KMS-11 (cell line): ENCODE measurements at regions not wholly inside any gene's neighbourhood (a gene's known extent, or its start where the extent isn't known, plus 50 kb on each side); places are given as distances from the start of the nearest gene placed in this dataset.

Experiments used
- H2AFZ ChIP-seq: fragments of 200-600 bp; sonication (generic); 2 replicates; pipeline ENCODE4 v1.6.1; 2016; ENCODE audit warnings: antibody characterized with exemption, mixed run types, low read depth
- H3K27ac ChIP-seq: fragments of 200-600 bp; sonication (generic); 2 replicates; pipeline ENCODE4 v1.6.1; 2016; ENCODE audit warnings: mild to moderate bottlenecking, mixed run types
- H3K27me3 ChIP-seq: fragments of 200-600 bp; sonication (generic); 2 replicates; pipeline ENCODE4 v1.6.1; 2017; ENCODE audit warnings: mild to moderate bottlenecking, low read depth, mixed run types, moderate library complexity; ENCODE audit not compliant: insufficient read depth
- H3K36me3 ChIP-seq: fragments of 200-600 bp; sonication (generic); 2 replicates; pipeline ENCODE4 v1.6.1; 2017; ENCODE audit warnings: mild to moderate bottlenecking, mixed run types; ENCODE audit not compliant: insufficient read depth
- H3K4me1 ChIP-seq: fragments of 200-600 bp; sonication (generic); 2 replicates; pipeline ENCODE4 v1.6.1; 2016; ENCODE audit warnings: mild to moderate bottlenecking, low read depth, mixed run types; ENCODE audit not compliant: poor library complexity, severe bottlenecking
- H3K4me2 ChIP-seq: fragments of 200-600 bp; sonication (generic); 2 replicates; pipeline ENCODE4 v1.7.0; 2016; ENCODE audit warnings: mild to moderate bottlenecking, mixed run types
- H3K4me3 ChIP-seq: fragments of 200-600 bp; sonication (generic); IDR thresholded peaks from 2 replicates; pipeline ENCODE4 v1.6.1; 2017; ENCODE audit warnings: low read depth, low read length, mixed read lengths; ENCODE audit not compliant: insufficient read depth
- H3K79me2 ChIP-seq: fragments of 200-600 bp; sonication (generic); 2 replicates; pipeline ENCODE4 v1.6.1; 2016; ENCODE audit warnings: low read depth, mixed run types; ENCODE audit not compliant: insufficient read depth
- H3K9ac ChIP-seq: fragments of 200-600 bp; sonication (generic); 2 replicates; pipeline ENCODE4 v1.6.1; 2016; ENCODE audit warnings: mild to moderate bottlenecking, mixed run types
- H4K20me1 ChIP-seq: fragments of 200-600 bp; sonication (generic); 2 replicates; pipeline ENCODE4 v1.6.1; 2016; ENCODE audit warnings: mild to moderate bottlenecking, mixed run types; ENCODE audit not compliant: insufficient read depth
- CTCF ChIP-seq: fragments of 200-600 bp; sonication (generic); conservative IDR thresholded peaks from 2 replicates; pipeline ENCODE4 v1.6.1; 2017; ENCODE audit warnings: low read depth, mild to moderate bottlenecking, antibody characterized with exemption, low read length, moderate library complexity, mixed read lengths

- no peak overlapping the region for H3K4me2 ChIP-seq
- no peak for TF ChIP-seq CTCF
- H3K79me2 ChIP-seq: no peaks in the 10 kb centered on the region
- no peak overlapping the region for H2AFZ ChIP-seq
- H3K36me3 ChIP-seq: no peaks in the 10 kb centered on the region
- H3K4me3 ChIP-seq: no peak overlapping the region
- no peaks in the 10 kb centered on the region for H3K27me3 ChIP-seq
- H3K9ac ChIP-seq: no peak overlapping the region
- H3K27ac ChIP-seq: no peak overlapping the region
- H4K20me1 ChIP-seq: no peaks in the 10 kb centered on the region
- no peaks in the 10 kb centered on the region for H3K4me1 ChIP-seq
Observed at GRCh38 chr10:105725007-105725406, 1083.9 kb downstream of the SORCS3 start.

GRCh38 chr10:105718207-105718995 is 1077.3 kb downstream of the SORCS3 start:
- no peaks in the 10 kb centered on the region for H4K20me1 ChIP-seq
- H3K4me3 ChIP-seq: no peak overlapping the region
- H3K4me1 ChIP-seq: no peaks in the 10 kb centered on the region
- H3K4me2 ChIP-seq: no peak overlapping the region
- no peak overlapping the region for H3K9ac ChIP-seq
- H3K27me3 ChIP-seq: no peaks in the 10 kb centered on the region
- no peak overlapping the region for H2AFZ ChIP-seq
- H3K36me3 ChIP-seq: no peaks in the 10 kb centered on the region
- H3K79me2 ChIP-seq: no peaks in the 10 kb centered on the region
- no peak overlapping the region for H3K27ac ChIP-seq
- no peak for TF ChIP-seq CTCF

- Histone ChIP-seq H3K79me2 (no peaks in the 10 kb centered on the region), H2AFZ (no peak overlapping the region), H3K36me3 (no peaks in the 10 kb centered on the region), H3K9ac (no peak overlapping the region), H3K4me2 (no peak overlapping the region), H3K27ac (no peak overlapping the region), H3K4me1 (no peaks in the 10 kb centered on the region), H3K27me3 (no peaks in the 10 kb centered on the region), H3K4me3 (no peak overlapping the region), H4K20me1 (no peaks in the 10 kb centered on the region)
- no peak for TF ChIP-seq CTCF
Observed at GRCh38 chr10:105714728-105715127, 1073.6 kb downstream of the SORCS3 start.

GRCh38 chr10:105707603-105708002 is 1066.5 kb downstream of the SORCS3 start:
- Histone ChIP-seq H3K9ac (no peak overlapping the region), H3K4me2 (no peak overlapping the region), H4K20me1 (no peaks in the 10 kb centered on the region), H3K4me1 (no peaks in the 10 kb centered on the region), H3K36me3 (no peaks in the 10 kb centered on the region), H2AFZ (no peak overlapping the region), H3K4me3 (no peak overlapping the region), H3K27me3 (no peaks in the 10 kb centered on the region), H3K27ac (no peak overlapping the region), H3K79me2 (no peaks in the 10 kb centered on the region)
- no peak for TF ChIP-seq CTCF
